Suprapubic skin (tissue), 4 donors: ENCODE measurements at regions not wholly inside any gene's neighbourhood (a gene's known extent, or its start where the extent isn't known, plus 50 kb on each side); places are given as distances from the start of the nearest gene placed in this dataset.

Experiments used
- DNase-seq, 2 donors: peaks; one replicate each; pipeline ENCODE4 v3.0.0-alpha.2; 2019; ENCODE audit warnings: low spot score in 2 of 2
- H3K27ac ChIP-seq: fragments of 200-600 bp; sonication (generic); one replicate; pipeline ENCODE4 v1.5.1; 2019
- H3K27me3 ChIP-seq: fragments of 200-600 bp; sonication (generic); one replicate; pipeline ENCODE4 v1.5.1; 2019
- H3K36me3 ChIP-seq: fragments of 200-600 bp; sonication (generic); one replicate; pipeline ENCODE4 v1.5.1; 2019
- H3K4me1 ChIP-seq: fragments of 200-600 bp; sonication (generic); one replicate; pipeline ENCODE4 v1.5.1; 2019
- H3K4me3 ChIP-seq: fragments of 200-600 bp; sonication (generic); one replicate; pipeline ENCODE4 v1.5.1; 2019; ENCODE audit warnings: mild to moderate bottlenecking
- H3K9me3 ChIP-seq: fragments of 200-600 bp; sonication (generic); one replicate; pipeline ENCODE4 v1.5.1; 2019
- EP300 ChIP-seq: sonication (generic); formaldehyde crosslinking; IDR thresholded peaks from one replicate; pipeline ENCODE4 v1.6.1; 2017; ENCODE audit warnings: antibody characterized with exemption
- POLR2A ChIP-seq, 2 donors: fragments of 450-650 bp; IDR thresholded peaks; one replicate each; pipeline ENCODE4 v1.6.1; 2017; ENCODE audit warnings: antibody characterized with exemption in 2 of 2, mild to moderate bottlenecking in 2 of 2, moderate library complexity in 2 of 2
- POLR2AphosphoS5 ChIP-seq, 3 donors: sonication (generic); formaldehyde crosslinking; IDR thresholded peaks; one replicate each; pipeline ENCODE4 v1.6.1; 2017; ENCODE audit warnings: antibody characterized with exemption in 3 of 3
- WGBS: methylation state at CpG from one replicate; pipeline ENCODE4 v1.1.5; 2018; 5-methylcytosine and 5-hydroxymethylcytosine counted together
- TF ChIP-seq, protein P1 (sequence below), 2 donors: fragments of 200-600 bp in 1 of 2; fragments of 450-650 bp in 1 of 2; sonication (generic) in 1 of 2; IDR thresholded peaks; one replicate each; pipeline ENCODE4 v1.5.1; 2016 to 2019; ENCODE audit warnings: antibody characterized with exemption in 2 of 2, mild to moderate bottlenecking in 1 of 2, moderate library complexity in 1 of 2

DNA sequence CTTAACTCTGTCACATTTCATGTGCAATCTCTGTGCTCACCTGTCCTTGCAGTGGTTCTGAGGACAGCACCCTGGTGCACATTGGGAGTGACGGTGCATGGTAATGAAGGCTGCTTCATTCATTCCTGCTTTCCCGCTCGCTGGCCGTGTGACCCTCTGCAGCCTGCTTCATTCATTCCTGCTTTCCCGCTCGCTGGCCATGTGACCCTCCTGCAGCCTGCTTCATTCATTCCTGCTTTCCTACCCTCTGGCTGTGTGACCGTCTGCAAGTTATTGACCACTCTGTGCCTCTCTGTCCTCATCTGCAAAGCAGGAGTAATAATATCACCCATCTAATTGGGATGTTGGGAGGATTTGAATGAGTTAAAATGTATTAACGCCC is 189.1 kb upstream of the TMEM132C start:
- Histone ChIP-seq H3K27me3 (no peaks in the 10 kb centered on the region), H3K27ac (no peak overlapping the region), H3K4me1 (peaks cover 3% of the 10 kb centered on the region), H3K9me3 (no peaks in the 10 kb centered on the region), H3K4me3 (no peak overlapping the region), H3K36me3 (no peaks in the 10 kb centered on the region)
- 89% methylated on average over 8 of the region's 8 CpGs for whole genome bisulfite sequencing
- no peak for DNase-seq
- TF ChIP-seq, protein P1, sequence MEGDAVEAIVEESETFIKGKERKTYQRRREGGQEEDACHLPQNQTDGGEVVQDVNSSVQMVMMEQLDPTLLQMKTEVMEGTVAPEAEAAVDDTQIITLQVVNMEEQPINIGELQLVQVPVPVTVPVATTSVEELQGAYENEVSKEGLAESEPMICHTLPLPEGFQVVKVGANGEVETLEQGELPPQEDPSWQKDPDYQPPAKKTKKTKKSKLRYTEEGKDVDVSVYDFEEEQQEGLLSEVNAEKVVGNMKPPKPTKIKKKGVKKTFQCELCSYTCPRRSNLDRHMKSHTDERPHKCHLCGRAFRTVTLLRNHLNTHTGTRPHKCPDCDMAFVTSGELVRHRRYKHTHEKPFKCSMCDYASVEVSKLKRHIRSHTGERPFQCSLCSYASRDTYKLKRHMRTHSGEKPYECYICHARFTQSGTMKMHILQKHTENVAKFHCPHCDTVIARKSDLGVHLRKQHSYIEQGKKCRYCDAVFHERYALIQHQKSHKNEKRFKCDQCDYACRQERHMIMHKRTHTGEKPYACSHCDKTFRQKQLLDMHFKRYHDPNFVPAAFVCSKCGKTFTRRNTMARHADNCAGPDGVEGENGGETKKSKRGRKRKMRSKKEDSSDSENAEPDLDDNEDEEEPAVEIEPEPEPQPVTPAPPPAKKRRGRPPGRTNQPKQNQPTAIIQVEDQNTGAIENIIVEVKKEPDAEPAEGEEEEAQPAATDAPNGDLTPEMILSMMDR (IDR thresholded peaks at IDR 0.05): no peak
- TF ChIP-seq POLR2AphosphoS5 (IDR thresholded peaks at IDR 0.05): no peak
- no peak for TF ChIP-seq EP300
- TF ChIP-seq POLR2A (IDR thresholded peaks at IDR 0.05): no peak

DNA sequence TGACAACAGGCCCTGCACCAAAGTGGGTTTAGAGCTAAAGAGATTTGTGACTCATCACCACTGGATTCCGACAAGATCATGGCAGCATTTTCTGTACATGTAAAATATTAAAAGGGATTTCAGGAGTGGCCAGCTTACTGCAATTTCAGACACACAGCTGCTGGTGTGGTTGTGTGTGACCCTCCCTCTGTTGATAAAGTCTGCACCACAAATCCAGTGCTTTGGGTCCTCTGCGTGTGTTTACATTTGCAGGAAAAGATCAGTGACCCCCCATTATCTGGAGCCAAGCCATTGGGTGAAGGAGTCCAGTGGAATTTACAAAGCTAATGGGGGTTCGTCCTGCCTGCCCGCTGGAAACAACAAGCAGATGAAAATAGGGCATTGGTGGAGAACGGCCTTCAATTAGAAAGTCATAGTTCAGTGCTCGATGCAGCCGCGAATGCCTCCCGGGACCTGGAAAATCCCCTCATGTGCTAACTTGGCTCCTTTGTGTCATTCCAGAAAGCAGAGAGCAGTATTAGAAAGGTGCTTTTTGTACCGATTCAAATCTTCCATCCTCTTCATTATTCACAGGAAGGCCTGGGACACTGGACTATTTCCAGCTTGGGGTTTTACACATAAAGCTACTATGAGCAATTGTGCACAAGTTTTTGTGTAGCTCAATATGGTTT is 188.5 kb upstream of the TMEM132C start:
- WGBS: 48% methylated on average over 10 of the region's 10 CpGs
- TF ChIP-seq, protein P1 (IDR thresholded peaks at IDR 0.05): no peak
- no peak for TF ChIP-seq POLR2AphosphoS5 (IDR thresholded peaks at IDR 0.05)
- TF ChIP-seq EP300: no peak
- no peak for TF ChIP-seq POLR2A (IDR thresholded peaks at IDR 0.05)
- no peak overlapping the region for H3K4me3 ChIP-seq
- DNase-seq: no peak
- H3K27me3 ChIP-seq: no peaks in the 10 kb centered on the region
- no peak overlapping the region for H3K27ac ChIP-seq
- peaks cover 3% of the 10 kb centered on the region for H3K4me1 ChIP-seq
- no peaks in the 10 kb centered on the region for H3K36me3 ChIP-seq
- H3K9me3 ChIP-seq: no peaks in the 10 kb centered on the region

DNA sequence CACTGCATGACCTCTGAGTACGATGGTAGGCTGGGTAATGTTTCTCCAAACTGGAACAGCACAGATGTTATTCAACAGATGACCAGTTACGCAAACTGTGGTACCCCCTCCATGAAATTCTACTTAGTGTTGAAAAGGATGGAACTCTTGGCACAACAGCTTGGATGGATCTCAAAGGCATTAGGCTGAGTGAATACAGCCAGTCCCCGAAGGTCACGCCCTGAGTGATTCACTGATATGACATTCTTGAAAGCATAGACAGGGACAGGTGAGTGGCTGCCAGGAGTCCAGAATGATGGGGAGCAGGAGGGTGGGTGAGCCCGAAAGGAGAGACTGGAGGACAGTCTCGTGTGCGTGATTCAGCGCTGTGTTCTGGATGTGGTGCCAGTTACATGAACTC is 187.5 kb upstream of the TMEM132C start:
- no peak for TF ChIP-seq POLR2AphosphoS5 (IDR thresholded peaks at IDR 0.05)
- no peak for TF ChIP-seq EP300
- TF ChIP-seq, protein P1 (IDR thresholded peaks at IDR 0.05): no peak
- TF ChIP-seq POLR2A (IDR thresholded peaks at IDR 0.05): no peak
- no peak for DNase-seq
- Histone ChIP-seq H3K27ac (no peak overlapping the region), H3K4me1 (peaks cover 3% of the 10 kb centered on the region), H3K9me3 (no peaks in the 10 kb centered on the region), H3K27me3 (no peaks in the 10 kb centered on the region), H3K4me3 (no peak overlapping the region), H3K36me3 (no peaks in the 10 kb centered on the region)
- WGBS: 80% methylated on average over 8 of the region's 8 CpGs

DNA sequence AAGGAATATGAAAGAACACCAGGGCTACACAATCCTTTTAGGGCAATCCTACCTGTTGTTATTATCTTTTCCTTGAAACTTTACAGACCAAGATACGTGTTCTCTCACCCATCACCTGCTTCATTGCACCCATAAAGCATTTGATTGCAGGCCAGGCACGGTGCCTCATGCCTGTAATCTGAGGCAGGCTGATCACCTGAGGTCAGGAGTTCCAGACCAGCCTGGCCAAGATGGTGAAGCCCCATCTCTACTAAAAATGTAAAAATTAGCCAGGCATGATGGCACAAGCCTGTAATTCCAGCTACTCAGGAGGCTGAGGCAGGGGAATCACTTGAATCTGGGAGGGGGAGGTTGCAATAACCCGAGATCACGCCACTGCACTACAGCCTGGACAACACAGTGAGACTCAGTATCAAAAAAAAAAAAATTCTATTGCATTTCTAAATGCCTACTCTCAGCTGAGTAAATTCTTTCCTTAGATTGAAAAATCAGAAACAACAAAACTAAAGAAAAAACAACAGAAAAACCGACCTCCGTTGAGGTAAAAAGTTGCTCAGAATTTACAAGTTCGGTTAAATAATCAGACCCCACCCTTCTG is 183.7 kb upstream of the TMEM132C start:
- 87% methylated on average over 7 of the region's 7 CpGs for WGBS
- H3K27ac ChIP-seq: no peak overlapping the region
- H3K4me1 ChIP-seq: peaks cover under 1% of the 10 kb centered on the region
- H3K9me3 ChIP-seq: no peaks in the 10 kb centered on the region
- DNase-seq: no peak
- no peak overlapping the region for H3K4me3 ChIP-seq
- no peaks in the 10 kb centered on the region for H3K27me3 ChIP-seq
- H3K36me3 ChIP-seq: no peaks in the 10 kb centered on the region
- TF ChIP-seq POLR2A (IDR thresholded peaks at IDR 0.05): no peak

DNA sequence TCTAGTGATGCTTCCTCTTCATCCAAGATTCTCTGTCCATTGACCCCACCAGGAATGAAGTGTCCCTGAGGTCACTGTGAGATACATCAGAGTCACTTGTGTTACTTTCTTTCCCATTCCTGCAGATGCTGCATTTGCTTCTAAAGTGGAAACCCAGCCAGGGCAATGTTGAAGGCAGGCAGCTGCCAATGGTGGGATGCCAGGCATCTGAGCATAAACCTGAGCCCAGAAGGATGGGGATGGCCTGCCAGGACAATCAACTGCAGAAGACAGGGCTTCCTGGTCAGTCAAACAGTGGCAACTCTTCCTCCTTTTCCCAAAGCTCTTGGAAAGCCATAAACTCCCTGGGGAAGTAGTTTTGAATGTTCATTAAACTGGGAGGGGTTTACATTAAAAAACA is 178.0 kb upstream of the TMEM132C start:
- TF ChIP-seq, protein P1 (IDR thresholded peaks at IDR 0.05): no peak
- TF ChIP-seq POLR2A (IDR thresholded peaks at IDR 0.05) (no peak), EP300 (no peak), POLR2AphosphoS5 (IDR thresholded peaks at IDR 0.05) (no peak)
- H3K9me3 ChIP-seq: no peaks in the 10 kb centered on the region
- H3K4me1 ChIP-seq: no peaks in the 10 kb centered on the region
- no peak overlapping the region for H3K27ac ChIP-seq
- DNase-seq: no peak
- no peaks in the 10 kb centered on the region for H3K36me3 ChIP-seq
- no peak overlapping the region for H3K4me3 ChIP-seq
- no peaks in the 10 kb centered on the region for H3K27me3 ChIP-seq
